ENCODE measurements at regions not wholly inside any gene's neighbourhood (a gene's known extent, or its start where the extent isn't known, plus 50 kb on each side); places are given as distances from the start of the nearest gene placed in this dataset.

DNA sequence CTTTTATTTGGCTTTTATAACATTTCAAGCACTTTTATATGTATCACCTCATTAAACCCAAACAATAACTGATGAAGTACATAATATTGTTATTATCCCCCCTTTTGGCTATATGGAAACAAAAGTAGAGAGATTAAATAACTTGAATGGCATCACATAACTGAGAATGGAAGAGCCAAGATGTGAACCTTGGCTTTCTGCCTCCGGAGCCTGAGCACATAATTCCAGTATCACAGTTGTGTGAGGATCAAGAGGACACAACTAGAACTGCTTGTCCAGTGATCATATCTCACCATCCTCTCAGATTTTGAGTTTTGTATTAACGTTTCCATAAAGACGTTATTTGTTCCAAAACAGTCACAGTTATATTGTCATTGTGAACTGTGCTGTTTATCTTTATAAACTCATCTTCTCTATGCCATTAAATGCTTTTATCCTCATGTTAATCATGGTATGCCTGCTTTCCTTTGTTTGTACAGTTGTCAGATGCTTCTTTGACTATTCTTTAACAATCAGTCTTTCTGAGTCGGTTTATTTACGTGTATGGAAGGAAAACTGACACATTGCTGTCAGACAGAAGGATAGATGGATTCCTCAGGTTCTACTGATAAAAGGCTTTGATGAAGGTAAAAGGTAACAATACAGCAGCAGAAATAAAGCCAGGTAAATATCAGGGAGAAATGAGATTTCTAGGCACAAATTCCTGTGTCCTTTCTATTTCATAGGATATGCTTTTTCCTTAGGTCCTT lies 92.0 kb upstream of the FAM13C start:
- H3K27me3 ChIP-seq: no peaks in the 10 kb centered on the region
- WGBS, 2 donors (ENCODE audit: low coverage in 1 of 2): 75 to 78% methylated on average over 3 to 5 of the region's 5 CpGs
- TF ChIP-seq, protein P1, sequence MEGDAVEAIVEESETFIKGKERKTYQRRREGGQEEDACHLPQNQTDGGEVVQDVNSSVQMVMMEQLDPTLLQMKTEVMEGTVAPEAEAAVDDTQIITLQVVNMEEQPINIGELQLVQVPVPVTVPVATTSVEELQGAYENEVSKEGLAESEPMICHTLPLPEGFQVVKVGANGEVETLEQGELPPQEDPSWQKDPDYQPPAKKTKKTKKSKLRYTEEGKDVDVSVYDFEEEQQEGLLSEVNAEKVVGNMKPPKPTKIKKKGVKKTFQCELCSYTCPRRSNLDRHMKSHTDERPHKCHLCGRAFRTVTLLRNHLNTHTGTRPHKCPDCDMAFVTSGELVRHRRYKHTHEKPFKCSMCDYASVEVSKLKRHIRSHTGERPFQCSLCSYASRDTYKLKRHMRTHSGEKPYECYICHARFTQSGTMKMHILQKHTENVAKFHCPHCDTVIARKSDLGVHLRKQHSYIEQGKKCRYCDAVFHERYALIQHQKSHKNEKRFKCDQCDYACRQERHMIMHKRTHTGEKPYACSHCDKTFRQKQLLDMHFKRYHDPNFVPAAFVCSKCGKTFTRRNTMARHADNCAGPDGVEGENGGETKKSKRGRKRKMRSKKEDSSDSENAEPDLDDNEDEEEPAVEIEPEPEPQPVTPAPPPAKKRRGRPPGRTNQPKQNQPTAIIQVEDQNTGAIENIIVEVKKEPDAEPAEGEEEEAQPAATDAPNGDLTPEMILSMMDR (IDR thresholded peaks at IDR 0.05): no peak
- no peak for TF ChIP-seq POLR2A (IDR thresholded peaks at IDR 0.05)
- TF ChIP-seq EP300 (IDR thresholded peaks at IDR 0.05): no peak
- TF ChIP-seq POLR2AphosphoS5 (IDR thresholded peaks at IDR 0.05): no peak
- peaks cover 0 to 9% (median 0%) of the 10 kb centered on the region in 3 donors for H3K4me1 ChIP-seq
- ATAC-seq: no peak
- no peak overlapping the region for H3K4me3 ChIP-seq
- no peaks in the 10 kb centered on the region for H3K36me3 ChIP-seq
- H3K9me3 ChIP-seq: no peaks in the 10 kb centered on the region
- no peak overlapping the region for H3K27ac ChIP-seq

DNA sequence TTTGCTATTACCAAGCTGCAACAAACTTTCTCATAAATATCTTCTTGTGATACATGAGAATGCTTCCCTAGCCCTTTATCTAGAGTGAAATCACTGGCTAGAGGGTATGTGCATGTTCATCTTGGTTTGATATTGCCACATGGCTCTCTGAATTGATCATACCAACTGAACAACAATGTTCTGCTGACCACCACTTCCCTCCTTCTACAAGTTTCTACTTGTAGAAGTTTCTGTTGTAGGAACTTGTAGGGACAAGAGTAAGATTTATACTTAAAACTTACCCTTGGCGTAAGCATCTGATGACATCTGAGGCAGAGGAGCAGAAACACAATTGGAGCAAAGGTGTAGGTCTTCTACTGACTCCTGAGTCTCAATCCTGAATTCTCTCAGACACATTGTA lies 86.3 kb upstream of the FAM13C start:
- Histone ChIP-seq H3K27me3 (no peaks in the 10 kb centered on the region), H3K9me3 (no peaks in the 10 kb centered on the region), H3K36me3 (no peaks in the 10 kb centered on the region), H3K4me3 (no peak overlapping the region), H3K4me1 (no peaks in the 10 kb centered on the region), H3K27ac (no peak overlapping the region)
- WGBS, 2 donors (ENCODE audit: low coverage in 1 of 2): 80 to 94% methylated on average over 1 of the region's 1 CpG
- no peak for ATAC-seq
- TF ChIP-seq, protein P1 (IDR thresholded peaks at IDR 0.05): no peak
- no peak for TF ChIP-seq POLR2A (IDR thresholded peaks at IDR 0.05)
- no peak for TF ChIP-seq POLR2AphosphoS5 (IDR thresholded peaks at IDR 0.05)
- no peak for TF ChIP-seq EP300 (IDR thresholded peaks at IDR 0.05)

DNA sequence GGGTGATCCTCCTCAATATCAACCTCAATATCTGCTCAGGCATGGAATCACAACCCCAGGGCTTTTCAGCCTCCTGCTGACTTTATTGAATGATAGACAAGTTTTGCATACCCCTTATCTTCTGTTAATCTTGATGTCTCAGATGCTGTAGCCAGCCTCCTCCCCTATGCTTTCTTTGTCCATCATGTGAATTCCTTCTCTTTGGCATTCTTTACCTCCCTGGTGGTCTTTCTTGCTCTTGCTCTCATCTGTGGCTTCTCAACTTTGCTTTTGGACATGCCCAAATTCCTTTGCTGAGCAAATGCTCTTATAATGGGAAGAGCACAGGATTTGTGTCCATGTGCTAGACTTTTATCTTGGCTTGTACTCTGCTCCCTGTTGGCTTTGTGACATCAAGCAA lies 73.4 kb upstream of the FAM13C start:
- Histone ChIP-seq H3K27me3 (no peaks in the 10 kb centered on the region), H3K9me3 (no peaks in the 10 kb centered on the region), H3K36me3 (no peaks in the 10 kb centered on the region), H3K4me3 (no peak overlapping the region), H3K4me1 (peaks cover 0 to 18% (median 0%) of the 10 kb centered on the region in 3 donors), H3K27ac (no peak overlapping the region)
- no peak for ATAC-seq
- TF ChIP-seq POLR2AphosphoS5 (IDR thresholded peaks at IDR 0.05) (no peak), EP300 (IDR thresholded peaks at IDR 0.05) (no peak), POLR2A (IDR thresholded peaks at IDR 0.05) (no peak)
- TF ChIP-seq, protein P1 (IDR thresholded peaks at IDR 0.05): no peak

DNA sequence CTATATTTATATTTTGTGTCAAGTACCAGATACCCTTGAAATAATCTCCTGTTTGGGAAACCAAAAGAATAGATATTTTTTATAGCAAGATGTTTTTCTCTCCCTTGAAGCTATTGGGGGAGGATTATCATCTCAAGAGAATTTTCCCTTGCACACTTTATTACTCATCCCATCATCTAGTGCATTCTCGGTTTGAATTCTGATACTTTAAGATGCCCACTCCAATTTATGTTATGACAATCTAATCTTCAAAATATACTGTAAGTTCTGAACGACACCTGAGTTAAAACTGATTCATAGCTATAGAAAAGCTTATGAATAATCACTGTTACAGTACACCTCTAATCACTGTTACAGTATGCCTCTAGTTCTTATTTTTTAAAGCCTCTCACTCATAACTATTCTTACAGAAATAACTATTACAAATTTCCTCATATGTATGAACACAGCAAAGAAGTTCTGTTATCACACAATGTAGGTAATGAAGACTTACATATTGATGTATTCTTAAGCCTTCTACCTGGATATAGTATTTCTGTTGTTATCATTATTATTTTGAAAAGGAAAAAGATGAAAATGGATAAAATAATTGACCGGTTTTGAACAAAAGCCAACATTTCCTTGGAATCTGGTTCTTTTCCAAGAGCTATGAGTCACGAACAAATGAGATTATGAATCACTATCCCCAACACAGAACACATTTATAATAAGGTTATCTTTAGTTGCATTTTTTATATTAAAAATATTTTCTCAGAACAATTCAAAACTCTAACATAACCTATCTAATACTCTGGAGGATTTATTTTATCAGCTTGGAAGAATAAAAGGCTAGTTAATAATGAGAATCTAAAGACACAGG lies 72.3 kb upstream of the FAM13C start:
- Histone ChIP-seq H3K36me3 (no peaks in the 10 kb centered on the region), H3K4me1 (peaks cover 0 to 18% (median 0%) of the 10 kb centered on the region in 3 donors), H3K9me3 (no peaks in the 10 kb centered on the region), H3K27ac (no peak overlapping the region), H3K4me3 (no peak overlapping the region), H3K27me3 (no peaks in the 10 kb centered on the region)
- 14 to 23% methylated on average over 4 of the region's 4 CpGs for WGBS, 2 donors (ENCODE audit: low coverage in 1 of 2)
- TF ChIP-seq EP300 (IDR thresholded peaks at IDR 0.05) (no peak), POLR2AphosphoS5 (IDR thresholded peaks at IDR 0.05) (no peak), POLR2A (IDR thresholded peaks at IDR 0.05) (no peak)
- TF ChIP-seq, protein P1 (IDR thresholded peaks at IDR 0.05): no peak
- ATAC-seq: no peak
